GM18520 (cell line): ENCODE measurements at regions not wholly inside any gene's neighbourhood (a gene's known extent, or its start where the extent isn't known, plus 50 kb on each side); places are given as distances from the start of the nearest gene placed in this dataset.
"Not testable (repeated sequence)": the region's sequence is repeated elsewhere in the genome, so short reads cannot be mapped to it uniquely, and the experiment has no call there.

Experiments used
- ATAC-seq: cut with Tn5 transposase; IDR thresholded peaks from one replicate; pipeline ENCODE4 v1.9.1; 2021; ENCODE audit not compliant: unreplicated experiment

DNA sequence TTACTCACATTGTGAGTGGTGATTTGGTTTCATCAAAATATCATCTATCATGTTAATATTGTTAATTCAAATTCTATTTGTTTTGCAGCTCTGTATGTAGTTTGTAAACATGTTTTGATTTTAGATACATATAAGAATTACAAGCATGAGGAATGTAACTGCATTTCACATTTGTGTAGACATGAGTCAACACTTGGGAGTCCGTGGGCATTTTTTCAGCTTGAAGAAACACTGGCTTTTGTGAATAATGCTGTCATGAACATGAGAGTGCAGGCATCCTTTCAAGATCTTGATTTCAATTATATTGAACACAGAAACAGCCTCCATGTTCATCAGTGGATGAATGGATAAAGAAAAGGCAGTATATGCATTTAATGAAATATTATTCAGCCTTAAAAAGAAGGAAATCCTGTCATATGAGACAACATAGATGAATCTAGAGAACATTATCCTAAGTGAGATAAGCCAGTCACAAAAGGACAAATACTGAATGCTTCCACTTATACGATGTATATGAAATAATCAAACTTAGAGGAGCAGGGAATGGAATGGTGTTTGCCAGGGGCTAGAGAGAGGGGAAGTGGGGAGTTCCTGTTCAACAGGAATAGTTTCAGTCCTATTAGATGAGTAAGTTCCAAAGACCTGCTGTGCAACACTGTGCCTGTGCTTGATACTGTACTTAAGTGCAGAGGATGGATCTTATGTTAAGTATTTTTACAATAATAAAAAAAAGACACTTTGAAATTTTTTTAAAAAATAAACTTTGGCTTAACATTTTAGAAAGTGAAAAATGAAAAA, 194.9 kb downstream of the LRATD1 start:
- no peak for ATAC-seq

DNA sequence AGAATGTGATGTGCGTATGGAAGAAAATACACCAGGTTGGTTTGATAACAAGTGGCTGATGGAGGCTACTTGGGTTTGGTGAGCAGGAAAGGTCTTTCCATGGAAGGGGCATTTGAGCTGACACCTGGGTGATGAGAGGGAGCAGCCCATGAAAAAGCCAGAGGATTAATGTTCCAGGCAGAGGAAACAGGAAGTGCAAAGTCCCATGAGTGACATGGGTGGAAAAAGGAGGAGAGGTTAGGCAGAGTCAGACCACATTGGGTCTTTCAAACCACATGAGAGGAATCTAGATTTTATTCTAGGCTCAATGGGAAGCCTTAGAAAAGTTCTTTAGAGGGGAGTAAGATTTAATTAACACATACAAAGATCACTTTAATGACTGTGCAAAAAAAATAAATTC, 195.7 kb downstream of the LRATD1 start:
- ATAC-seq: no peak

DNA sequence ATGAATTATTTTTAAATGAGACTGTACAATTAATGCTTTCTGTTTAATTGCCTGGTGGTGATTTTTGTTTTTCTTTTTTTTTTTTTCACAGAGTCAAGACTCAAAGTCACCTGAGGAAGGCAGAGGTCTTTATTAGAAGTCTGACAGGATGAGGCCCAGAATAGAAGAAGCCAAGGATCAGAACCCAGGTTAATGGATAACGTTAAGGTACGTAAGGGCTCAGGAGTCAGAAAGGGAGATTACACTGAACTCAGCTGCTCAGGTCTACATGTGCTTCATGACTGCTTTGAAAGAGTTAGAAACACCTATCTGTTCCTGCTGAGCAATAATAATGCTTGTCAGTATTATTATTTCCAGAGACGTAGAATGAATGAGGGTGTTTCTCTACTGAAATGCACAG, 196.5 kb downstream of the LRATD1 start:
- no peak for ATAC-seq

DNA sequence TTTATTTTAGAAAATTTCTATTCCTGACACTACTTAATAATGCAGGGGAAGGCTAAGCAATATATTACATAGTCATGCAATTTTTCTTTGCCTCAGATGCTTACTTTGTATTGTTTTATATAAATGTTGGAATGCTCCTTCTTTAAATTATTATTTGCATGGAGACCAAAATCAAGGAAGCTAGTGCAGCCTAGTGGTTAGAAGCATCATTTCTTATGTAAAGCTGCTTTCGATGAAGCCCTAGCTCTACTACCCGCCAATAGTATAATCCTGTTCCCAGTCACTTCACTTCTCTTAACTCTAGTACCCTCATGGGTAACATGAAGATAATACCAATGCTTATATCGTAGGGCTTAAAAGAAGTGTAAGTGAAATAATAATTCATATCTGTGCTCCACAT, 198.9 kb downstream of the LRATD1 start:
- ATAC-seq: no peak

DNA sequence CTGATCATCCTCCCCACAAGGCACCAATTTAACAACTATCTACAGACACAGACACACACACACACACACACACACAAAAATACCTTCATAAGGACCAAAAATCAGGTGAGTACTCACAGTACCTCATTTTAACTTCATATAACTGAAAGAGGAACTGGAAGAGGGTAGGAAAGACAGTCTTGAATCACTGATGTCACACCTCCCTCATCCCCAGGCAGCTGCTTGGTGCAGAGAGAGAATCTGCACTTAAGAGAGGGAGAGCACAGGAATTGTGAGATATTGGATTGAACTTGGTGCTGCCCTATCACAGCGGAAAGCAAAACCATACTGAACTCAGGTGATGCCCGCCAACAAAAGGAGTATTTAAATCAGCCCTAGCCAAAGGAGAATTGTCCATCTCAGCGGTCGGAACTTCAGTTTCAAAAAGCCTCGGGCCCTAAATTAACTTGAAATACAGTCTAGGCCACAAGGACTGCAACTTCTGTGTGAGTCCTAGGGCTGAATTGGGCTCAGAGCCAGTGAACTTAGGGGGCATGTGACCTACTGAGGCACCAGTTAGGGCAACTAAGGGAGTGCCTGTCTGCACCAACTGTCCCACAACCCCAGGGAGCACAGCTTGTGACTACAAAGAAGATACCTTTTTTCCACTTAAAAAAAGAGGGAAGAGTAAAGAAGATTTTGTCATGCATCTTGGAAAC, 211.1 kb downstream of the LRATD1 start:
- no peak for ATAC-seq

DNA sequence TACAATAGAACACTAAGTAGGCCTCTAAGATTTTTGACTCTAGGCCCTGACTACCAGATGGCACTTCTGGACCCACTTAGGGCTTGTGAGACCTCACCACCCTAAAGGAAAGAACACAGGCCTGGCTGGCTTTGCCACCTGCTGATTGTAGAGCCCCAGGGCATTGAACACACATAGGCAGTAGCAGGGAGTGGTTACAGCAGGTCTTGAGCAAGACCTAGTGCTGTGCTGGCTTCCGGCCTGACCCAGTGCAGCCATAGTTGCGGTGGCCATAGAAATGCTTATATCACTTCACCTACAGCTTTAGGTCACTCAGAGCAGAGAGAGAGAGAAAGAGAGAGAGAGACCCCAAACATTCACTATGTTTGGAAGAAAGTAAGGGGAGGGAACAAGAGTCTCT, 223.2 kb downstream of the LRATD1 start:
- ATAC-seq: no peak

DNA sequence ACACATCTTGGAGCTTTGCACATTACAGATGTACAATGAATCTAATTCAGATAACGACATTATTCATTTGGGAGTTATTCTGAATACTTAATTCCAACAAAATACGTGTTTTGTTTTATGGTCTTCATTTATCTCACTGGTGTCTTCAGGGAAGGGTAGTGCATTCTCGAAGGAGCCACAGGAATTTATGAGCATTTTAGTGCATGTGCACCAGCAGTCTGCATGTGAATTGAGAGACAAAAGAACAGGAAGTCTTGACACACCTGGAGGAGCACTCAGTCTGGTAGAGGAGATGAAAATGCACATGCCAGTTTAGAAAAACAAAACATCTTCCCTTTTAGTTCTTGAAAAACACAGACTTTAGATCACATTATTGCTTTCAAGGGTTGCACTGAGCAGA, 228.7 kb downstream of the LRATD1 start:
- ATAC-seq: no peak

DNA sequence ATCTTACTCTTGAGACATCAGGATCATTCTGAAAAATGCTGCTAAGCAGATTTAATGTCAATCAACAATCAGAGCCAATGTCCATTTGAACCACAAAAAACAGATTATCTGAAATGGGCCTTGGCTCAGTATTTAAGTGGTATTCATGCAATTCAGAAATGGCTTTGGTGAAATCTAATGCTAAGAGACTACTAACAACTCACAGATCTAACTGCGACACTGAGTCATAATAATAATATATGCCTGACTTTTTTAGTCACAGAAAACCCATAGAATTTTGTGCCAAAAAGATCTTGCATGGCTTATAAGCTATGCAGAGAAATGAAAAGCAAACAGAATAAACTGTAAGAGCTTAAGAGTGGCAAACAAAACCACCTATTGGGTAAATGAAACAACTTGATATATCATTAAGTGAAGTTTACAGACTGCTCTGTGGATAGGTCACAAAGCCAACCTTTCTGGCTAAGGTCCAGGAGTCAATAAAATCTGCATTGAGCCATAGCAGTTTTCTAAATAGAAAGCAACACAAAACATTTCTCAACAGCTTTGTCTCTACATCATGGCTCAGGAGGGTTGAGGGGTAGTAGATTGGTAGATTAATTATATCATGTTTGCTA, 234.3 kb downstream of the LRATD1 start:
- ATAC-seq: no peak

DNA sequence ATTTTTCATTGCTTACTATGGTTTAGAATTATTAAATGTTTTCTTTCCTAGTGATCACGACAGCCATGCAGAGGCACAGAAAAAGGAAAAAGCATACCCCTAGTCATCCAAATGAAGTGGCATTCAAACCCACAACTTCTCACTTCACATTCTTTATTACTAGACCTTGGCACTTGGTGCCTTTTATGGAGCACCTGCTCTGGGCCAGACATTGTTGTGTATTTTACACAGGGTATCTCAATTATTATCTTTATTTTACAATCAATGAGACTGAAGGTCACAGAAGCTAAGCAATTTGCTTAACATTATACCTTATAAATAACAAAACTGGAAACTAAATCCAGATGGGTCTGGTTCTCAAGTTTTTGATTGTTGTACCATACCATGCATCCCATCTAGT, 235.3 kb downstream of the LRATD1 start:
- ATAC-seq: no peak

DNA sequence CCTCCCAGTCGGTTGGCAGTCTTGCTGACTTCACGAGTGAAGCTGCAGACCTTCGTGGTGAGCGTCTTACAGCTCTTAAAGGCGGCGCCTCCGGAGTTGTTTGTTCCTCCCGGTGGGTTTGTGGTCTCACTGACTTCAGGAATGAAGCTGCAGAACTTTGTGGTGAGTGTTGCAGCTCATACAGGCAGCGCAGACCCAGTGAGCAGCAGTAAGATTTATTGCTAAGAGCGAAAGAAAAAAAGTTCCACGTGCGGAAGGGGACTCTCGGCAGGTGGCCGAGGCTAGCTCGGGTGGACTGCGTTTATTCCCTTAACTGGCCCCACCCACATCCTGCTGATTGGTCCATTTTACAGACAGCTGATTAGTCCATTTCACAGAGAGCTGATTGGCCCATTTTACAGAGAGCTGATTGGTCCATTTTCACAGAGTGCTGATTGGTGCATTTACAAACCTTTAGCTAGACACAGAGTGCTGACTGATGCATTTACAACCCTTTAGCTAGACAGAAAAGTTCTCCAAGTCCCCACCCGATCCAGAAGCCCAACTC, 240.3 kb downstream of the LRATD1 start:
- no peak for ATAC-seq

DNA sequence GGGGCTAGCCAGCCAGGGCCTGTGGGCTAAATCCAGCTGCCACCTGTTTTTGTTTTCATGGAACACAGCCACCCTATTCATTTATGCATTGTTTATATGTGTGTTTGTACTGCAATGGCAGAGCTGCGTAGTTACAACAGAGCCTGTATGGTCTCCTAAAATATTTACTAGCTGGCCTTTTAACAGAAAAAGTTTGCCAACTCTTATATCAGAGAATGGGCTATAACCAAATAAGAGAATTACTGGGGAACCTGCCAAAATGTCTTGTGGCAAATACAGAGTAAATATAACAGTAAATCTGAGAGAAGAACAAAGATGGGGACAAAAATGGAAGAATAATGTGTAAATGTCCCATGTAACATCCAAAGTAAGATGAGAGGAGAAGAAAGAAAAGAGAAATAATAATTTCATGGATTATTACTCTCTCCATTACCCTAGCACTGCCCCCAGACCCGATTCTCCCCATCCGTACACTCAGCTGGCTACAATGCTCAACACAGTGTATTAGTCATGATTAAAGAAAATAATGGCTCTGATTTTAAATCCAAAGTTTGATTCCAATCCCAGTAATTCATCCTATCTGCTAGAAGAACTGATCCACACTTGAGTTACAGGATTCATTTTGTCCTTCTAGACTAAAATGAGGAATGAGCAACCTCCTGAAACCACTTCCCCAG, 249.3 kb downstream of the LRATD1 start:
- no peak for ATAC-seq

DNA sequence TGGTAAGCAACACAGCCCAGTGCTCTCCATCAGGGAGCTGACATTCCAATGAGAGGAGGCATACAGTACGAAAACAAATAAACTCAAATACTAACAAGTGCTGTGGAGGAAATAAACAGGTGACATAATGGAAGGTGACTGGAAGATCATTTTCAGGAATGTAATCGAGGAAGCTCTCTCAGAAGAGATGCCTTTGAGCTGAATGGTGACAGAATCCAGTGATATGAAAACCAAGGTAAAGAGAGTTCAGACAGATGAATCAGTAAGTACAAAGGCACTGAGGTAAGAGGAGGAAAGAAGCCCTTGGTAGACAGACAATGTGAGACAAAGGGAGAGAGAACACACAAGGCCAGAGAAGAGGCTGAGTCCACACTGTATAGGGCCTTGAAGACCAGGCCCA, 252.1 kb downstream of the LRATD1 start:
- ATAC-seq: no peak

DNA sequence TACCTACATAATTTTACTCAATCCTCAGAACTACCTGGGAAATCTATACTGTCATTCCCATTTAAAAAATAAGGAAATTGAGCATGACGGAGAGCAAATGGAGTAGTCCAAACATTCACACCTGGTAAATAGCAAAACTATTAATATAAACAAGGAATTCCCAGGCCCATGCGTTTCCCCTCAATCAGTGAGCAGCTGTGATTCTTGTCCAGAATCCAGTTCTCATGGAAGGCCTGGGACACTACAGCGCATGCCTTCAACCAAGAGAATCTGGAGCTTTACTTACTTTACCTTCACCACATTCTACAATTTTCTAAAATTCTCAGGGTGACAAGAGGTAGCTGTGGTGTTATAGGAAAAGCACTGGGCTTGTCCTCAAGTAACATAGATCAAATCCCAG, 259.0 kb downstream of the LRATD1 start:
- ATAC-seq: no peak

DNA sequence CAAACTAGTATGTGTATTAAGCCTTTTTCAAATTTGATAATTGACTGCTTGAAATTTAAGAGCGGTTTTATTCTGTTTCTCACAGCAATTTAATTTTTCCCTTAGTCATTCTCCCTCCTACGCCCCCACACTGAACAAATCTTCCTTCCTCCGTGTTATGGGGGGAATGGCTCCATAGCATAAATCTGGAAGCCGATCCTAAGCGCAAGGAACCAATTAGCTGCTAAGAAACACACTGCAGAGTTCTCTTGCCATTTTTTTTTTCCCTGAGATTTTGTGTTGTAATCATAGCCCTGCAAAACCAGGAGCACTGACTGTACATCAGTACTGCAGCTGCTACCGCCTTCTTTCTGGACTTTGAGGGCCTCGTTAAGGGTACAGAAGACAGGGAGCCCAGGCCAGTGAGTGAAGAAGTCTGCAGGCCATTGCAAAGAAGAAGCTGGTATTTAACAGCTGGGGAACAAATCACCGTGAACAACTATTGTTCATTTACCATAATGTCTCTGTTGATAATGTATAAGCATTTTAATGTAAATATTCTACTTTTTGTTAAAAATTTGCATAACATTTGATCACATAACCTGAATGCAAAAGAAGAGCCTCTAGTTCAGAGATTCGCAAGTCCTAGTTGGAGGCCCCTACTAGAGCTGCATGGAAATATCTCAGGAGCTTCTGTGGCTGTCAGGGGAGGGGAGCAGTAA, 264.0 kb downstream of the LRATD1 start:
- no peak for ATAC-seq

DNA sequence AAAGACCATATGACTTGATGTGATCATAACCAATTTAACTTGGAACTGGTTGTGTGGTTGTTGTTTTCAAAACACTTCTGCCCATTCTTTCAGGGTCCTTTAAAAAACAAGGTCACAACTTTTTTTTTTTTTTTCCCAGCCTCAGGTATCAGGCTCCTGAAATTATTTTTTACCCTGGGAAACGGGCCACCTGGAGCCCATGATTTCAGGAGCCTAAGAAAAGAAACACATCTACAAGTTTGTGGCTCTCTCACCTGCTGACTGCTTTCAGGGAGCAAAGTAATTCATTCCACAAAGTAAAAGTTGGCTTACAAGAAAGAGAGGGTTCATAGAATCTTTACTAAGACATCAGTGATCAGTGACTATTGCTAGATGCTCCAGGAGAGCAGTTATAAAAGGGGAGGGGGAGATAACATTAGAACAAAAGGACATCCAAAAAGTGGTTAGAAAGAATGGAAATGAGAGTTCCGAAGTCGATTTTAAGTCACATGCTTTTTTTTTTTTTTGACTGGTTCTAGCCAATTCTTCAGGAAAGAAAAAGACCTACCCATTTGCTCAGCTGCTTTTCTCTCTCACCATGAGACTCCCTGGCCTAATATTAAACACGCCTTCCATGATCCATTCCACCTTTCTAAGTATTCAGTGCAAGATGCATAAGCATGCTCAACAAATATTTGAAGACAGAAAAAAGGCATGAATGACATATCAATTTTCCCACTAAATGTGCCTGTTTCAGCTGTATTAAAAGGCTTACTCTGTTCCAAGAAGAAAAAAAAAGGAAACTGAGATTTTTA, 267.3 kb downstream of the LRATD1 start:
- ATAC-seq: no peak

DNA sequence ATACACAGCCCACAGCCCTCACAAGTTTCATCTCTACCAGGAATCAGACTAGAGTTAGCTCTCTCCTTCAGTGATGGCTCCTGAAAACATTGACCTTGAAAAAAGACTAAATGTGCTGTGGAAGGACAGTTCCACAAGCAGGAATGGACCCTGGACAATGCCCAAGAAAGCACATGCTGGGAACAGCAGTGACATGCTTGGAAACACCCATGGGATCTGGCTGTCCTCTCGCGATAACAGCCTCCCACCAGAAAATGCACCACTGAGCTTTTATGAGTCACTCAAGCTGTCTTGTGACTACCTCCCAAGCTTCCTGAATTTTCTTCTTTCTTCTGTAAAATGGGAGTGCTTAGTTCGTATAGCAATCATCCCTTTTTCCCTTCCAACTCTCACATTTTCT, 269.2 kb downstream of the LRATD1 start:
- no peak for ATAC-seq

DNA sequence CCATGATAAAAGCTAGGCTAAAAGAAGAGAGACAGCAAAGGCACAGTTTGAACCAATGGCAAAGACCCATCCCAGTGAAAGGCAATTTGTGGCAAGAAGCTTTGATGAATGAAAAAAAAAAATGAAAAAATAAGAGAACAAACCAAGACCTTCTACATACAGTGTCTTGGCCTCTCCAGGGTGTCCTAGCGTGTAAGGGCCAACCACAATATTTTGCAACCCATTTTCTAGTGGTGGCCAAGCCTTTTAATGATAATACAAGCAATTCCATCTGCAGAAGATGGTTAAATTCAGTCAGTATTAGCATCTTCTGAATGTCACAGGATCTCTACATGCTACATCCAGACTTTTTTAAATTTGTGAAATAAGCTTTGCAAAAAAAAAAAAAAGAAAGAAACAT, 270.4 kb downstream of the LRATD1 start:
- ATAC-seq: no peak

DNA sequence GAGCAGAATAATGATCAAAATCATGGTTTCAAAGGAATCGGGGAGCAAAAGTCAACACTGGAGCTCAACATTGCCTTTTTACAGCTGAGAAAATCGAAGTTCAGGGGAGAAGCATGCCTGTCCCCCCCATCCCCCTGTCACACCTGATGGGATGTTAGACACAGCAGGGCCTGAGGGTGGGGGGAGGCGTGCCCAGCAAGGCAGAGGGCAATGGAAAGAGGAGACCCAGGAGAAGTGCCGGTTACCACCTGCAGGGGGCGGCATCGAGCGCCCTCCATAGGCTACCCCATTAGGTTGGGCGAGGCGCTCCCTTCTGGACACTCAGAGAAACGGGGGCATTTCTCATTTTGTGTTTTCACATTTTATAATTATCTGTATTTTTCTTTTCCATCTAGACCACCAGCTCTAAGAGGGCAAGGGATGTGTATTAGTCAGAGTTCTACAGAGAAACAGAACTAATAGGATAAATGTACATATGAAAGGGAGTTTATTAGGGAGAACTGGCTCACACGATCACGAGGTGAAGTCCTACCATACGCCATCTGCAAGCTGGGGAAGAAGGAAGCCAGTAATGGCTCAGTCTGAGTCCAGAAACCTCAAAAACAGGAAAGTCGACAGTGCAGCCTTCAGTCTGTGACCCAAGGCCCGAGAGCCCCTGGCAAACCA, 271.3 kb downstream of the LRATD1 start:
- ATAC-seq: peak; percentile 93

DNA sequence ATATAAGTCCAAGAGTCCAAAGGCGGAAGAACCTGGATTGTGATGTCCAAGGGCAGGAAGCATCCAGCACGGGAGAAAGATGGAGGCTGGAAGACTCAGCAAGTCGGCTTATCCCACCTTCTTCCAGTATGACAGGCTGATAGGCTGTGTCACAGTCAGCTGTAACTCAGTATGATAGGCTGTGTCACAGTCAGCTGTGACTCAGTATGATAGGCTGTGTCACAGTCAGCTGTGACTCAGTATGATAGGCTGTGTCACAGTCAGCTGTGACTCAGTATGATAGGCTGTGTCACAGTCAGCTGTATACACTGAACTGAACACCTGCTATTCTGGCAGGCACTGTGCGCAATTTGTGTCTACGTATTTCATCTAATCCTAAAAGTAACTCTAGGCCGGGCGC, 271.9 kb downstream of the LRATD1 start:
- not testable (repeated sequence) for ATAC-seq
